Jurkat, Clone E6-1 (cell line): ENCODE measurements at regions not wholly inside any gene's neighbourhood (a gene's known extent, or its start where the extent isn't known, plus 50 kb on each side); places are given as distances from the start of the nearest gene placed in this dataset.
"Not testable (repeated sequence)": the region's sequence is repeated elsewhere in the genome, so short reads cannot be mapped to it uniquely, and the experiment has no call there.

Source experiments
- DNase-seq: peaks from one replicate; pipeline ENCODE4 v3.0.0-alpha.2; 2011; ENCODE audit warnings: low read depth, low spot score
- H3K4me3 ChIP-seq: 2 replicates; pipeline ENCODE4 v1.5.1; 2011; ENCODE audit warnings: mild to moderate bottlenecking, low read length, control low read depth, moderate library complexity

DNA sequence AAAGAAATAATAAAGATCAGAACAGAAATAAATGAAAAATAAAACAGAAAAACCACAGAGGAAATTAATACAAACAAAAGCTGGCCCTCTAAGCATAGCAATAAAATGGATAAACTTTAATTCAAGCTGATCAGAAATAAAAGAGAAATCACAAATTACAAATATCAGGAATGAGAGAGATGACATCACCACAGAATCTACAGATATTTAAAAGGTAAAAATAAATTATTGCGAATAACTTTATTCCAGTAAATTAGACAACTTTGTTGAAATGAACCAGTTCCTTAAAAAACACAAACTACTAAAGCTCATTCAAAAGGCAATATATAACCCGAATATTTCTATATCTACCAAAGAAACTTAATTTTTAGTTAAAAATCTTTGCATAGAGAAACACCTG, 131.7 kb downstream of the PPP1R3A start:
- no peak overlapping the region for H3K4me3 ChIP-seq
- DNase-seq = no peak

DNA sequence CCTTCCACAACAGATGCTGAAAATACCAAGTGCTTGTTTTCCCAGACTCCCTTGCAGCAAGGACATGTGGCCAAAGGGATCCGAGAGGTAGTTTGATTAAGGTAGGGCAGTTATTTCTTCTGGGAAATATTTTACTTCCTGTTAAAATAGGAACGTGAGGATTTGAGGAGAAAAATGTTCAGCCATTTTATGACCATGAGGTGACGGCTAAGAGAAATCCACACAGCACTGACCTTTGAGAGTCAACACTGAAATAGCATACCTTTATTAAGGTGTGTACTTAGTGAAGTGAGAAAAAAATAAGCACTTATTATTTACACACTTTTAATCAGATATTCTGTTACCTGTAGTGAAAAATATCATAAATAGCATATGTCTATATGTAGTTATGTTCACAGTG, 133.9 kb downstream of the PPP1R3A start:
- no peak for DNase-seq
- H3K4me3 ChIP-seq = no peak overlapping the region

DNA sequence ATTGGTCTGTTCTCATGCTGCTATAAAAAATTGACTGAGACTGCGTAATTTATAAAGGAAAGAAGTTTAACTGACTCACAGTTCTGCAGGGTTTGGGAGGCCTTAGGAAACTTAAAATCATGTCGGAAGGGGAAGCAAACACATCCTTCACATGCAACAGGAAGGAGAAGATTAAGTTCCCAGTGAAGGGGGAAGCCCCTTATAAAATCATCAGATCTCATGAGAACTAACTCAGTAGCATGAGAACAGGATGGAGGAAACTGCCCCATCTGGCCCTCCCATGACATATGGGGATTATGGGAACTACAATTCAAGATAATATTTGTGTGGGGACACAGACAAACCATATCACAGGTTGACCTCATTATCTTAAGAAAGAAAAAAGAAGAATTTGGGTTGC, 134.5 kb downstream of the PPP1R3A start:
- H3K4me3 ChIP-seq = no peak overlapping the region
- DNase-seq = no peak

DNA sequence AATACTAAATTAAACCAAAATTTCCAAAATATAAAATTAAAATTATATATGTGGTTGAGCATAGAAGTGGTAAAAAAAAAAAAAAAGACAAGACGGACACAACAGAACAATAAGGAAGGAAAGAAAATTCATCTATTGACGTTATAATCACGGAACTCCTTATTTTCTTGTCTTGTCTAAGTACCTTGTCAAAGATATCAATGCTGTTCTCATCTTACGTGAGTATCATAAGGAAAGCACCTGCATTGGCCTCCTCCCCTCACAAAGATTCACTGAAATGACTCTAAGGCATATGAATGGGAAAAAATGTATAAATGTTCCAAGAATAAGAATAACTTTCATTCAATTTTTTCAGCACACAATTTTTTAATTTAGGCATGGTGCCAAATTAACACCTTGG, 135.4 kb downstream of the PPP1R3A start:
- no peak overlapping the region for H3K4me3 ChIP-seq
- no peak for DNase-seq

DNA sequence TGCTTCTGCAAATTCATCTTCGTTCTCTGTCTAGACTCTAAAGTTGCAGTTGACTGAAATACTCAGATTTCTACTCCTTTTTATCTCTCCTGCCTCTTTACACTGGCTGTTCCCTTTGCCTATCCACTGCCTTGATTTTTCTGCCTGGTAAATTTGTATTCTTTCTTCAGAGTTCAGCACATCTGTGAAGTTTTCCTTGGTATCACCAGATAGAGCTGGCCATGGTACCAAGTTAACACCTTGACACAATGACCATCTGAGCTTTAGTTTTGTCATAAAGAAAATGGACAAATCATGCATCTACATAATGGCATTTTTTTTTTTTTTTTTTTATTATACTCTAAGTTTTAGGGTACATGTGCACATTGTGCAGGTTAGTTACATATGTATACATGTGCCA, 143.0 kb downstream of the PPP1R3A start:
- DNase-seq = no peak
- no peak overlapping the region for H3K4me3 ChIP-seq

DNA sequence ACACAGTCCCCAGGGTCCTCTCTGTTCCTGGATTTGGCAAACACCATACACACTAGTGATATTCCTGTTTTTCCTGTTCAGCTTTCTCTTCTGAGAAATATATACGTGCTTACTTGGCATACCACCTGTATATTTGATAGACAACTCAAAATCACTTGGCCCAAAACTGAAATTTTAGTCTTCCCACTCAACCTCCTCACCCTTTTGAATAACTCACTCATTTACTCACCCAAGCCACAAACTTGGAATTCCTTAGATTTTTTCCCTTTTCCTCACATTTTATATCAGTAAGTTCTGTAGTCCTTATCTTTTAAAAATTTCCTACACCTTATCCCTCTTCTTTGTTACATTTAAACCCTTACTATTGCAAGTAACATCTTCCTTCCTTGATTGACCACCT, 143.4 kb downstream of the PPP1R3A start:
- no peak overlapping the region for H3K4me3 ChIP-seq
- DNase-seq = no peak

DNA sequence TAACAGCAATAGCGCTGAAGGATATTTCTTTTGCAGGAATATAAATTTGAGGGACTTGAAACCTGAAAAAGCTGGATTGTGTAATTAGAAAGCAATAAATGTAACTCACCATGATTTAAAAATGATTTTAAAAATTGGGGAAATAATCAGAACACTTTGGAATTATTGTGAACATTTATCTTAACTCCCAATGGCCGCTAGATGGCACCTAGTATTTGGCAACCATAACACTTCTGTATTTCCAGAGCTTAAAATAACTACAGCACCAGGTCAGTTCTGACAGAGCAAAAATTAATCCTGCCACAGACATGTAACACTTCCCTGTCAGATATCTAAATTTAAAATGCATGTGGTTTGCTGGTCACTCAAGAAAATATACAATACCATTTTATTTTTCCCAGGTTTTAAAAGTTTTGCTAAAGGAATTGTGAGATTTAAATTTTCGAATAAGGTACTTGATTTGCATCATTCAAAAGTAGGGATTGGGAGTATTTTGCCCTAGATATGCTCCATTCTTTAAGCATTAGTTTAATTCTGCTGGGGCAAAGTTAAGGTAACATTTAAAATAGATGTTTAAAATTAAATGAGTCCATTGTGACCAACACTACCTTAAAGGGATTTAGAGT, 144.5 kb downstream of the PPP1R3A start:
- no peak overlapping the region for H3K4me3 ChIP-seq
- DNase-seq = no peak

DNA sequence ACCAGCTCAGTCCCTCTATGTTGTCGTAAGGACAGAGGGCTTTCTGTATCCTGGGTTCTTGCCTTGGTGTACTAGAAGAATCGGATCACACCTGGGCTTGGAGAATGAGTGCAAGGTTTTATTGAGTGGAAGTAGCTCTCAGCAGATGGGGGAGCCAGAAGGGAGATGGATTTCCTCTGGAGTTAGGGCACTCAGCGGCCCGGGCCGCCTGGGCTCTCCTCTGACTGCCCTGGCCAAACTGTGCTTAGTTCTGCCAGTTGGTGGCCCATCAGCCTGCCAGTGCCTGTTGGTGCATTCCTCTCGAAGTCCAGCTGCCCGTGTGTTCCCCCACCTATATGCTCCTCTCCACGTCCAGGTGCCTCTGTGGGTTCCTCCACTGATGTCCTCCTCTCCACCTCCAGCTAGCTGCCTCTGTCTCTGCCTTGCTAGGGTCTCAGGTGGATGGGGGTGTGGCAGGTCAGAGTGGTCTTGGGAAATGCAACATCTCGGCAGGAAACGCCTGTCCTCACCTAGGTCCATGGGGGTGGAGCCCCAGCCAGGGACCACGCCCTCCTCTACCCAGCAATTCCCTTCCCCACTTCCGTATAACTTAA, 148.6 kb downstream of the PPP1R3A start:
- no peak for DNase-seq
- H3K4me3 ChIP-seq = no peak overlapping the region

DNA sequence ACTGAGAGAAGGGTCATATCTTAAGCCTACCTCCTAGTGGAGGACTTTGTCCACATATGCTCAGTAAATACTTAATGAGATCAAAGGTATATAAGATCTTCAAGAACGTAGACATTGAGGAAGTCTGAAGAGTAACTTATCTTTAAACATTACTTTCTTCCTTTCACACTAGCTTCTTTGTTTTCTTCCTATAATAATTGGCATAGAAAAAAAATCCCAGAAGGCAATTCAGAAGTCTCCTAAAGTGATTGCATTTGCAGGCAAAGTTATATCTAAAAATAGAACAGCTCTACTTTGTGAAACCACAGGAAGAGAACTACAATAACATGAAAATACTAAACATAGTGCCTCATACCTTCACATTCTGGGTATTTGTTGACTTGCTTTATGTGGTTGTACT, 150.4 kb downstream of the PPP1R3A start:
- no peak for DNase-seq
- no peak overlapping the region for H3K4me3 ChIP-seq

DNA sequence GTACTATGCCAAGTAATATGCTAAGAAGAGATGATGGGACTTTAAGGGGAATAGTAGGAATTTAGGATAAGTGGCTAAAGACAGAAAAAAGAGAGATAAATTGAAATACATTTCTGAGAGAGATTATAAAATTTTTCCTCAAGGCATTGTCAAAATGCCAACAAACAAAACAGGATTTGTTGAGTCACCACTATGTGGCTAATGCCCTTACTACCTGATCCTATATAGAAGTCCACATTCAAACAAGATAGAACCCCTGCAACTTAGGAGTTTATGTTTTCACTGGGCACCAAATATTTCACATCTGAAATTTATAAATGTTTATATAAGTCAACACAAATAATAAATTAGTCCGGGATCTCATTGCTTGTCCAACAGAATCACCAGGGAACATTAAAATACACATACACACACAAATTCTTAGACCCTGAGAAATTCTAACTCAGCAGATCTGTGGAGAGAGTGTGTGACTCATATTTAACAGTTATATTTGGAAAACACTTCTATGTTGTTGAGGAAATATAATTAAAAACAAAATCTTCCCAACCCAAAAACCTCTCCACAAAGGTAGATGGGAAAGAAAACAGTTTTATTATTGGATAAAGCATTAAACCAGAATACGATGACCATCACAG, 154.3 kb downstream of the PPP1R3A start:
- no peak for DNase-seq
- no peak overlapping the region for H3K4me3 ChIP-seq

DNA sequence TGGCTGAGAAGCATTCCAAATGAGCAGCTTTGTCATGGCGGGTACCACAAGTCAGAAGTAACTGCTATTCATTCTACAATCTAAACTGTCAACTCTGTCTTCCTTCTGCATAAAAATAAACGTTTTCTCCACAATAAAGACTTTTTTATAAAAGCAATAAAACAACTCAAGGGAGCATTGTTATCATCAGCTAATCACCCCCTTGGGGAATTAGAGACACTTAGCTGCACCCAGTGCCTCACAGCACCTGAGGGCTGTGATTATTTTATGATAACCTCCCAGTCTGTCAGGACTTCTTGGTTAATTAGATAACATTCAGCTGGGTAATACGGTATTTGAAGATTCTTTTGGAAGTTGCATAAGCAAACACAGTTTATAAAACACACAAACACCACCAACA, 155.6 kb downstream of the PPP1R3A start:
- H3K4me3 ChIP-seq = no peak overlapping the region
- no peak for DNase-seq

DNA sequence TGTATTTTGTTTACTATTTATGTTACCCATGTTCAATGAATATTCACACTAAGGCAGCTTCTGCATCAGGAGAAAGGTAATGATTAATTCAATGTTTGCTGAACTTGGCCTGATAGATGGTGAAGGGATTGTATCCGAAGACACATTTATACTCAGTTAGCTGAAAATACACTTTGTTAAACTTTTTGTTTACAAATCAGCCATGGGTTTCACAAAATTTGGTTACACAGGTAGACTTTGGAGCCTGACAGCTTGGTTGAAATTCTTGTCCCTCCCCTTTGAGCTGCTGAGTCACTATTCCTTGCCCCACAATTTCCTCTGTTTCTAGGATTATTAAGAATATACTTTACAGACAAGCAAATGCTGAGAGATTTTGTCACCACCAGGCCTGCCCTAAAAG, 162.6 kb downstream of the PPP1R3A start:
- H3K4me3 ChIP-seq = no peak overlapping the region
- no peak for DNase-seq

DNA sequence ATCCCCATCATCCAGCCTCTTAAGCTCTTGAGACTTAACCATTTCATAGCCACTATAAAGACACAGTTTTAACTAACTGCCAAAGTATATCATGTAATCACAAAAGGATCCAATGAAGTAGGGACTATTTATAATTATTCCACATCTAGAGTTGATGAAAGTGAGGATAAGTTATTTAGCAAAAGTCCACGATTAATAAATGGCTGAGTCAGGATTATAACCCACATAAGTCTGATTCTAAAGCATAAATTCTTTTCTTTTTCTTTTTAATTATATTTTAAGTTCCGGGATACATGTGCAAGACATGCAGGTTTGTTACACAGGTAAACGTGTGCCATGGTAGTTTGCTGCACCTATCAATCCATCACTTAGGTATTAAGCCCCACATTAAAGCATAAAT, 166.1 kb downstream of the PPP1R3A start:
- no peak for DNase-seq

DNA sequence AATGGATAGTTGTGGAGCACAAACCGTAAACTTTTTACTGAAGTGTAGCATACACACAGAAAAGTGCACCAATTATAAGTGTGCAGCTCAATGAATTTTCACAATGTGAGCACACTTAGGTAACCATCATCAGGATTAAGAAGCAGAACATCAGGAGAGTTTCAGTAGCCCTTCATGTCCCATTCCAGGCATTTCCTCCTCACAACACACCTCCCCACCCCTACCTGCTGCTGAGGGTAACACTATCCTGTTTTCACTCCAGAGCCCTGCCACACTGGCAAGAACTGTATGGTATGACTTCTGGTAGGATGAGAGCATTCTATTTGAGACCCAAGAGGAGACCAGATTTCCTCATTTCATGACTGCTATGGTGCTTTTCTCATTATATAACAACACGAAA, 166.5 kb downstream of the PPP1R3A start:
- no peak for DNase-seq

More for the DNA sequence above, 166.1 kb downstream of the PPP1R3A start:
- H3K4me3 ChIP-seq = no peak overlapping the region

DNA sequence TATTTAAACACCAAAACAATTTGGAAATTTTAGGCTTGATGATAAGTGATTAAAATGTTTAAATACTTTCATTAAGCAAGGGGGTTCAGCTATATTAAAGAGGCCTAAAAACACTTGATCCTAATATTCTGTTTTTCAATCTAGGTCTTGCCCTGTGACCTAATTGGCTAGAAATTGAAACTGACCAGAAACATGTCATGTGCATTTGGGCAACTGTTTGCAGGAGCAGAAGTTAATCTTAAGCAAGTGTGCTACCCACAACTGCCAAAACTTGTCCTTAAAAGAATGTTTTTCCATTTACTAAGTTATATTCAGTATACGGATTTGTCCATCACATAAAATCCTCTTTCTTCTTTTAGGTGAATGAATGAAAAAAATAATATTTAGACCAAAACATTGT, 167.3 kb downstream of the PPP1R3A start:
- no peak for DNase-seq
- H3K4me3 ChIP-seq = no peak overlapping the region

More for the DNA sequence above, 166.5 kb downstream of the PPP1R3A start:
- H3K4me3 ChIP-seq = no peak overlapping the region

DNA sequence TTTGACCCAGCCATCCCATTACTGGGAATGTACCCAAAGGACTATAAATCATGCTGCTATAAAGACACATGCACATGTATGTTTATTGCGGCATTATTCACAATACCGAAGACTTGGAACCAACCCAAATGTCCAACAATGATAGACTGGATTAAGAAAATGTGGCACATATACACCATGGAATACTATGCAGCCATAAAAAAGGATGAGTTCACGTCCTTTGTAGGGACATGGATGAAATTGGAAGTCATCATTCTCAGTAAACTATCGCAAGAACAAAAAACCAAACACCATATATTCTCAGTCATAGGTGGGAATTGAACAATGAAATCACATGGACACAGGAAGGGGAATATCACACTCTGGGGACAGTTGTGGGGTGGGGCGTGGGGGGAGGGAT, 170.4 kb downstream of the PPP1R3A start:
- not testable (repeated sequence) for DNase-seq, H3K4me3 ChIP-seq

DNA sequence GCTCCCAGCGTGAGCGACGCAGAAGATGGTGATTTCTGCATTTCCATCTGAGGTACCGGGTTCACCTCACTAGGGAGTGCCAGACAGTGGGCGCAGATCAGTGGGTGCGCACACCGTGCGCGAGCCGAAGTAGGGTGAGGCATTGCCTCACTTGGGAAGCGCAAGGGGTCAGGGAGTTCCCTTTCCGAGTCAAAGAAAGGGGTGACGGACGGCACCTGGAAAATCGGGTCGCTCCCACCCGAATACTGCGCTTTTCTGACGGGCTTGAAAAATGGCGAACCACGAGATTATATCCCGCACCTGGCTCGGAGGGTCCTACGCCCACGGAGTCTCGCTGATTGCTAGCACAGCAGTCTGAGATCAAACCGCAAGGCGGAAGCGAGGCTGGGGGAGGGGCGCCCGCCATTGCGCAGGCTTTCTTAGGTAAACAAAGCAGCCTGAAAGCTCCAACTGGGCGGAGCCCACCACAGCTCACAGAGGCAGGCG, 175.8 kb downstream of the PPP1R3A start:
- H3K4me3 ChIP-seq, DNase-seq: not testable (repeated sequence)

DNA sequence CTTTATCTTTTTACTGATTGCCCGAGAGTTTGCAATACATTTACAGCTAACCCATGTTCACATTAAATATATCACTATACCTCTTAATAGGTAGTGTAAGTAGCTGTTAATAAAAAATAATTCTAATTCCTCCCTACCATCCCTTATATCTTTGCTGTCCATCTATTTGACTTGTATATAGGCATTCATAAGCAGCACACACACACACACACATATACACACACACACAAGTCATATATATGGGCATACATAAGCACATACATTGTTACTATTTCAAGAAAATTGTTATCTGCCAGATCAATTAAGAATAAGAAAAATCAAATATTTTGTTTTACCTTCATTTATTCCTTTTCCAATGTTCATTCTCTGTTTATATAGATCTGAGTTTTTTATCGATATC, 176.4 kb downstream of the PPP1R3A start:
- no peak overlapping the region for H3K4me3 ChIP-seq
- no peak for DNase-seq

DNA sequence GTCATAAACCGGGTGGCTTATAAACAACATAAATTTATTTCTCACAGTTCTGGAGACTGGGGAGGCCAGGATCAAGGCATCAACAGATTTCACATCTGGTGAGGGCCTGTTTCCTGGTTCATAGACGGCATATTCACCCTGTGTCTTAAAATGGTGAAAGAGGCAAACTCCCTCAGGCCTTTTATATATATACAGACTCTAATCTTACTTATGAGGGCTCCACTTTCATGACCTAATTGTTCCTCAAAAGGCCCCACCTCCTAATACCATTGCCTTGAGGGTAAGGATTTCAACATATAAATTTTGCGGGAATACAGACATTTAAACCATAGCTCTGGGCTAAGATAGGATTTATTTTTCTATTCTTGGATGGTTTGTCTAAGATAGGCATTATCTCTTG, 187.2 kb downstream of the PPP1R3A start:
- no peak for DNase-seq
- H3K4me3 ChIP-seq = no peak overlapping the region

DNA sequence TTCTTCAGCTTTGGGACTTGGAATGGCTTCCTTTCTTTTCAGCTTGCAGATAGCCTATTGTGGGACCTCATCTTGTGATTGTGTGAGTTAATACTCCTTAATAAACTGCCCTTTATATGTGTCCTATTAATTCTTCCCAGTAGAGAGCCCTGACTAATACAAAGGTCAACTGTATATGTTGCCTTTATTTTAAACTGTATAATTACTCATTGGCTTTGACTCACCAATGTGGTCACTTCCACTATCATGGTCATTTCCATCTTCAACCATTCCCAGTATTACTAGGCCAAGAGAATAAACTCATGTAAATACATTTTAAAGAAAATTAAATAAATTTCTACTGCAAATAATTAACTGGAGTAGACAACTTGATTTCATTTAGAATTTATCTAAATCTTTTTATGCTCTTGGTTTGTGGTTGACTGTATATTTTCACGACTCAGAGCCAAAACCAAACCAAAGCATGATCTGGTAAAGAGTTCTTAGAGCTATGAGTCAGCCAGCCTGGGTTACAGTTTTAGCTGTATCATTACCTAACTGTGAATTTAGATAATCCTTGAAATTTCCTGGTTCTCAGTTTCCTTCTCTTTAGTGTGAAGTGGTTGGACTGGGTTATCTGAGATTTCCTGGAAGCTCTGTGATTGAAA, 188.4 kb downstream of the PPP1R3A start:
- no peak for DNase-seq
- H3K4me3 ChIP-seq = no peak overlapping the region
